K562 (cell line): ENCODE measurements at regions not wholly inside any gene's neighbourhood (a gene's known extent, or its start where the extent isn't known, plus 50 kb on each side); places are given as distances from the start of the nearest gene placed in this dataset.
"Not testable (repeated sequence)": the region's sequence is repeated elsewhere in the genome, so short reads cannot be mapped to it uniquely, and the experiment has no call there.

Experiments
- ATAC-seq: fragments of 200-7000 bp; cut with Tn5 transposase; 3 replicates; pipeline ENCODE4 v1.9.1; 2020; ENCODE audit warnings: moderate library complexity
- BruUV-seq: library from RNA; stranded (reverse); fragments of 400-500 nt; replicated peaks from 2 replicates; lab custom pipeline; 2021; lab: Mats Ljungman, UMichigan
- CTCF ChIA-PET: fragments of 300-600 bp; formaldehyde crosslinking; extraction: SDS; loops from one replicate; lab custom pipeline; 2021; ENCODE audit warnings: low intra/inter-chr PET ratio; lab: Yijun Ruan, JAX
- POLR2A ChIA-PET: fragments of 300-600, 350-650 bp; sonication (Branson Sonifier 250); formaldehyde crosslinking; extraction: SDS; loops from one replicate; lab custom pipeline; 2021; ENCODE audit warnings: antibody characterized with exemption, inconsistent platforms; lab: Yijun Ruan, JAX
- DNase-seq, 4 experiments: peaks; one replicate each; pipeline versions ENCODE4 v3.0.0 to v3.0.0-alpha.2; 2011 to 2018; ENCODE audit warnings: low spot score in 3 of 4, mixed read lengths in 3 of 4; ENCODE audit errors: extremely low read depth in 1 of 4
- FAIRE-seq: peaks from 2 replicates; lab custom pipeline; 2011; peaks lifted over from hg19 to GRCh38; lab: Jason Lieb, UNC
- H2AFZ ChIP-seq: 2 replicates; pipeline ENCODE4 v1.6.0; 2011; ENCODE audit warnings: low read depth, low read length, control low read depth, inconsistent platforms
- H3K27ac ChIP-seq: fragments of 200-600 bp; 3 replicates; pipeline ENCODE4 v1.8.0; 2011; ENCODE audit warnings: low read depth, mild to moderate bottlenecking, control low read depth, inconsistent platforms, low read length, moderate library complexity, mixed read lengths; ENCODE audit errors: extremely low read depth
- H3K27me3 ChIP-seq, 2 experiments: fragments of 300-600 bp in 1 of 2; 2 replicates in 1 of 2; 3 replicates in 1 of 2; pipeline versions ENCODE4 v1.6.0 to v1.8.0; 2011; ENCODE audit warnings: inconsistent platforms in 2 of 2, low read length in 2 of 2, mild to moderate bottlenecking in 1 of 2, mixed read lengths in 1 of 2, moderate library complexity in 1 of 2; ENCODE audit not compliant: control insufficient read depth in 2 of 2, insufficient read depth in 2 of 2
- H3K36me3 ChIP-seq: fragments of 300-600 bp; 3 replicates; pipeline ENCODE4 v1.8.0; 2011; ENCODE audit warnings: mild to moderate bottlenecking, low read length, inconsistent platforms; ENCODE audit not compliant: control insufficient read depth, insufficient read depth
- H3K4me1 ChIP-seq, 2 experiments: fragments of 200-600 bp in 1 of 2; replicated peaks in 1 of 2; 2 replicates in 1 of 2; 3 replicates in 1 of 2; pipeline versions ENCODE4 v1.5.1 to v1.8.0; 2011; ENCODE audit warnings: inconsistent platforms in 2 of 2, low read length in 2 of 2, mild to moderate bottlenecking in 1 of 2, mixed read lengths in 1 of 2, moderate library complexity in 1 of 2; ENCODE audit not compliant: control insufficient read depth in 2 of 2, insufficient read depth in 2 of 2
- H3K4me2 ChIP-seq: 2 replicates; pipeline ENCODE4 v1.6.1; 2011; ENCODE audit warnings: low read length, control low read depth, inconsistent platforms, mixed read lengths; ENCODE audit not compliant: insufficient read depth
- H3K4me3 ChIP-seq: fragments of 200-600 bp; sonication (generic), shearing (Covaris generic); 2 replicates; pipeline ENCODE4 v1.5.1; 2016; ENCODE audit warnings: control low read depth, inconsistent platforms
- H3K79me2 ChIP-seq: fragments of 200-600 bp; 3 replicates; pipeline ENCODE4 v1.8.0; 2011; ENCODE audit warnings: low read length, inconsistent platforms; ENCODE audit not compliant: control insufficient read depth, insufficient read depth
- H3K9ac ChIP-seq, 2 experiments: 2 replicates each; pipeline versions ENCODE4 v1.6.0 to v1.6.1; 2011; ENCODE audit warnings: low read depth in 2 of 2, low read length in 2 of 2, control low read depth in 1 of 2, inconsistent platforms in 1 of 2, mild to moderate bottlenecking in 1 of 2, mixed read lengths in 1 of 2; ENCODE audit not compliant: insufficient read depth in 1 of 2
- H3K9me1 ChIP-seq: one replicate; pipeline ENCODE4 v1.6.0; 2011; ENCODE audit warnings: inconsistent platforms, mild to moderate bottlenecking, low read length, moderate library complexity; ENCODE audit not compliant: control insufficient read depth, insufficient read depth
- H3K9me3 ChIP-seq: replicated peaks from 2 replicates; pipeline ENCODE4 v1.5.1; 2011; ENCODE audit warnings: low read depth, low read length, inconsistent platforms; ENCODE audit not compliant: control insufficient read depth, insufficient read depth
- H4K20me1 ChIP-seq: replicated peaks from 2 replicates; pipeline ENCODE4 v1.6.1; 2011; ENCODE audit warnings: low read length, inconsistent platforms, mixed read lengths; ENCODE audit not compliant: control insufficient read depth, insufficient read depth
- CHD4 ChIP-seq: fragments of 200-600 bp; sonication (generic); IDR thresholded peaks from 3 replicates; pipeline ENCODE4 v1.6.1; 2012; ENCODE audit warnings: low read depth, mild to moderate bottlenecking, mixed read lengths, low read length, inconsistent platforms; ENCODE audit not compliant: insufficient read depth, insufficient replicate concordance, poor library complexity, severe bottlenecking
- FOXK1 ChIP-seq: sonication (generic); formaldehyde crosslinking; IDR thresholded peaks from 2 replicates; pipeline ENCODE4 v1.8.0; 2022; ENCODE audit warnings: missing genetic modification reagents, mild to moderate bottlenecking, borderline replicate concordance
- POU5F1 ChIP-seq: fragments of 150-350 bp; IDR thresholded peaks from 2 replicates; pipeline ENCODE4 v1.6.1; 2014; ENCODE audit warnings: borderline replicate concordance, low read length, low read depth, mild to moderate bottlenecking; ENCODE audit not compliant: partially characterized antibody
- RFX7 ChIP-seq: fragments of 250-450 bp; sonication (Bioruptor Pico); IDR thresholded peaks from 2 replicates; pipeline ENCODE4 v1.5.1; 2021; ENCODE audit warnings: mild to moderate bottlenecking
- SMARCB1 ChIP-seq: IDR thresholded peaks from 2 replicates; pipeline ENCODE4 v1.6.1; 2011; ENCODE audit warnings: improper control_type of control experiment, low read depth; ENCODE audit not compliant: insufficient read length
- TAF7 ChIP-seq: fragments of 450-650 bp; IDR thresholded peaks from 2 replicates; pipeline ENCODE4 v1.6.1; 2016; ENCODE audit warnings: missing genetic modification characterization, missing compliant biosample characterization
- ZKSCAN8 ChIP-seq: fragments of 200-800 bp; sonication (Bioruptor generic); IDR thresholded peaks from 2 replicates; pipeline ENCODE4 v1.6.1; 2016; ENCODE audit warnings: missing genetic modification characterization, missing compliant biosample characterization
- WGBS: fragments of 100-300 bp; shearing (Covaris generic); methylation state at CpG from one replicate; pipeline ENCODE4 v1.1.6; 2016; ENCODE audit warnings: low coverage, mixed read lengths; ENCODE audit not compliant: insufficient coverage; ENCODE audit errors: missing lambda C conversion rate; 5-methylcytosine and 5-hydroxymethylcytosine counted together
- in situ Hi-C: fragments of 300-500 bp; cut with MboI; formaldehyde crosslinking; loops from 4 replicates; pipeline ENCODE4 v1.15.0; 2018; ENCODE audit warnings: inconsistent platforms, mixed read lengths
- intact Hi-C: fragments of 100-400 bp; cut with micrococcal nuclease; formaldehyde crosslinking; loops from 2 replicates; pipeline ENCODE4 v1.14.2; 2022
- TF ChIP-seq, protein P1 (sequence below): IDR thresholded peaks from 2 replicates; pipeline ENCODE4 v1.6.1; 2016; ENCODE audit warnings: missing genetic modification characterization, missing compliant biosample characterization
- TF ChIP-seq, protein P2 (sequence below): fragments of 250-450 bp; sonication (Bioruptor Pico); IDR thresholded peaks from 2 replicates; pipeline ENCODE4 v1.8.0; 2022; ENCODE audit warnings: inconsistent platforms, mild to moderate bottlenecking, moderate library complexity, borderline replicate concordance
- TF ChIP-seq, protein P3 (sequence below), 2 experiments: IDR thresholded peaks; 2 replicates each; pipeline ENCODE4 v1.6.1; 2011; ENCODE audit warnings: borderline replicate concordance in 1 of 2, control low read depth in 1 of 2, low read depth in 1 of 2, low read length in 1 of 2, mild to moderate bottlenecking in 1 of 2, mixed read lengths in 1 of 2, moderate library complexity in 1 of 2; ENCODE audit not compliant: insufficient read depth in 1 of 2, insufficient read length in 1 of 2, poor library complexity in 1 of 2, severe bottlenecking in 1 of 2; ENCODE audit errors: extremely low read depth in 1 of 2

DNA sequence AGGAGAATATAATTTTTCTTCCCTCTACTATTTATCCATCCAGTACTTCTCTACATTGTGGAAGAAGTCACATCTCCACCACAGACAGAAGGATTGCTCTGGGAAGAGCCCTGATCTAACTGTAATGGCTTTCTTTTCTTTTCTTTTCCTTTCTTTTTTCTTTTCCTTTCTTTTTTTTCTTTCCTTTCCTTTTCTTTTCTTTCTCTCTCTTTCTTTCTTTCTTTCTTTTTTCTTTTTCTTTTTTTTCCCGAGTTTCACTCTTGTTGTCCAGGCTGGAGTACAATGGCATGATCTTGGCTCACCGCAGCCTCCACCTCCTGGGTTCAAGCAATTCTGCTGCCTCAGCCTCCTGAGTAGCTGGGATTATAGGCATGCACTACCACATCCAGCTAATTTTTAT, 131.7 kb downstream of the KLF6 start:
- peaks cover 0 to 14% of the 10 kb centered on the region in 2 experiments; a peak in 3 of 5 replicates for H3K27me3 ChIP-seq
- H3K36me3 ChIP-seq, H3K4me3 ChIP-seq, H3K9ac ChIP-seq, in situ Hi-C loops, H3K9me1 ChIP-seq, CTCF ChIA-PET, H3K79me2 ChIP-seq, ATAC-seq, H3K9me3 ChIP-seq, H3K27ac ChIP-seq, DNase-seq, FAIRE-seq, BruUV-seq, H3K4me2 ChIP-seq, H2AFZ ChIP-seq, H4K20me1 ChIP-seq, intact Hi-C loops: not testable (repeated sequence)
- TF ChIP-seq, protein P1, sequence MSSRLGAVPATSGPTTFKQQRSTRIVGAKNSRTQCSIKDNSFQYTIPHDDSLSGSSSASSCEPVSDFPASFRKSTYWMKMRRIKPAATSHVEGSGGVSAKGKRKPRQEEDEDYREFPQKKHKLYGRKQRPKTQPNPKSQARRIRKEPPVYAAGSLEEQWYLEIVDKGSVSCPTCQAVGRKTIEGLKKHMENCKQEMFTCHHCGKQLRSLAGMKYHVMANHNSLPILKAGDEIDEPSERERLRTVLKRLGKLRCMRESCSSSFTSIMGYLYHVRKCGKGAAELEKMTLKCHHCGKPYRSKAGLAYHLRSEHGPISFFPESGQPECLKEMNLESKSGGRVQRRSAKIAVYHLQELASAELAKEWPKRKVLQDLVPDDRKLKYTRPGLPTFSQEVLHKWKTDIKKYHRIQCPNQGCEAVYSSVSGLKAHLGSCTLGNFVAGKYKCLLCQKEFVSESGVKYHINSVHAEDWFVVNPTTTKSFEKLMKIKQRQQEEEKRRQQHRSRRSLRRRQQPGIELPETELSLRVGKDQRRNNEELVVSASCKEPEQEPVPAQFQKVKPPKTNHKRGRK (tag), result peak; percentile 95
- 50% methylated on average over 2 of the region's 2 CpGs for WGBS
- POLR2A ChIA-PET, result interaction anchor here (0.7 to 1.7 kb wide), 3 partner anchors 12 to 132 kb away, joined by 3 to 7 read pairs (median 6); partner anchors contain the start of gene KLF6
- H3K4me1 ChIP-seq, result peaks cover 0 to 12% of the 10 kb centered on the region in 2 experiments; a peak in 3 of 5 replicates

DNA sequence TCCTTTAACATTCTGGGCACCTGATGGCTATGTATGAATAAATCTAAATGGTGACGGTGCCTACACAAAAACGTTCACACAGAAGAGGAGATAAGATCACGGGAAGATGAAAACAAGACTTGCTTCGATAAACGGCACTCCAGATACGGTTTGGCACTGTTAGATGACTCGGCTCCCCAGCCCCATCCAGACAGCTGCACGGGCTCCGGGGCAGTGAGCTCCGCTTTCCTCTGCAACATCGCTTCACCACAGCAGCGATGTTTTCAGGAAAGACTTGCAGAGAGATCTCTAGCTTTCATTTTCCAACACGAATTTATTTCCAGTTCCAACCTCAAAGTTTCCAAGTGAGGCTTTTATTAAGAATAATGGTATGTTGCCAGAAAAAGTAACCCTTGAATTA, 132.1 kb downstream of the KLF6 start:
- Histone ChIP-seq H3K9ac (no peak overlapping the region), H4K20me1 (0 out of 2 replicates have a peak, but pooled peaks cover 7% of the 10 kb centered on the region), H3K4me2 (no peak overlapping the region), H3K36me3 (no peaks in the 10 kb centered on the region), H3K9me1 (no peaks in the 10 kb centered on the region), H2AFZ (no peak overlapping the region), H3K4me1 (peaks cover 0 to 12% of the 10 kb centered on the region in 2 experiments; a peak in 3 of 5 replicates), H3K4me3 (no peak overlapping the region), H3K27ac (no peak overlapping the region), H3K27me3 (peaks cover 0 to 16% of the 10 kb centered on the region in 2 experiments; a peak in 3 of 5 replicates), H3K9me3 (no peaks in the 10 kb centered on the region), H3K79me2 (no peaks in the 10 kb centered on the region)
- in situ Hi-C loops (no loop called here), intact Hi-C loops (no loop called here)
- WGBS, result 9% methylated on average over 13 of the region's 13 CpGs
- ChIA-PET POLR2A (interaction anchor here (0.7 to 1.7 kb wide), 3 partner anchors 13 to 132 kb away, joined by 3 to 7 read pairs (median 6); partner anchors contain the start of gene KLF6), CTCF (no interaction called here)
- no TSS peak for BruUV-seq
- DNase-seq, result no peak
- no peak for FAIRE-seq
- ATAC-seq, result no peak
- TF ChIP-seq, protein P2, sequence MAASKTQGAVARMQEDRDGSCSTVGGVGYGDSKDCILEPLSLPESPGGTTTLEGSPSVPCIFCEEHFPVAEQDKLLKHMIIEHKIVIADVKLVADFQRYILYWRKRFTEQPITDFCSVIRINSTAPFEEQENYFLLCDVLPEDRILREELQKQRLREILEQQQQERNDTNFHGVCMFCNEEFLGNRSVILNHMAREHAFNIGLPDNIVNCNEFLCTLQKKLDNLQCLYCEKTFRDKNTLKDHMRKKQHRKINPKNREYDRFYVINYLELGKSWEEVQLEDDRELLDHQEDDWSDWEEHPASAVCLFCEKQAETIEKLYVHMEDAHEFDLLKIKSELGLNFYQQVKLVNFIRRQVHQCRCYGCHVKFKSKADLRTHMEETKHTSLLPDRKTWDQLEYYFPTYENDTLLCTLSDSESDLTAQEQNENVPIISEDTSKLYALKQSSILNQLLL, result no peak
- TF ChIP-seq ZKSCAN8 (CRISPR knock-in tag), result no peak
- no peak for TF ChIP-seq RFX7 (CRISPR knock-in tag)
- TF ChIP-seq, protein P3, sequence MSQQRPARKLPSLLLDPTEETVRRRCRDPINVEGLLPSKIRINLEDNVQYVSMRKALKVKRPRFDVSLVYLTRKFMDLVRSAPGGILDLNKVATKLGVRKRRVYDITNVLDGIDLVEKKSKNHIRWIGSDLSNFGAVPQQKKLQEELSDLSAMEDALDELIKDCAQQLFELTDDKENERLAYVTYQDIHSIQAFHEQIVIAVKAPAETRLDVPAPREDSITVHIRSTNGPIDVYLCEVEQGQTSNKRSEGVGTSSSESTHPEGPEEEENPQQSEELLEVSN (IDR thresholded peaks at IDR 0.05; ENCODE audit: borderline replicate concordance in 1 of 2, extremely low read depth in 1 of 2, insufficient read depth in 1 of 2, insufficient read length in 1 of 2, low read depth in 1 of 2, low read length in 1 of 2, poor library complexity in 1 of 2, severe bottlenecking in 1 of 2), result no peak
- no peak for TF ChIP-seq POU5F1
- TF ChIP-seq CHD4, result no peak
- TF ChIP-seq FOXK1 (CRISPR knock-in tag), result no peak
- no peak for TF ChIP-seq TAF7 (tag)
- TF ChIP-seq SMARCB1, result no peak
